ENCODE measurements at regions not wholly inside any gene's neighbourhood (a gene's known extent, or its start where the extent isn't known, plus 50 kb on each side); places are given as distances from the start of the nearest gene placed in this dataset.
A peak's percentile ranks its signal among the peaks of the same experiment; 100 is the strongest.
"Not testable (repeated sequence)": the region's sequence is repeated elsewhere in the genome, so short reads cannot be mapped to it uniquely, and the experiment has no call there.

DNA sequence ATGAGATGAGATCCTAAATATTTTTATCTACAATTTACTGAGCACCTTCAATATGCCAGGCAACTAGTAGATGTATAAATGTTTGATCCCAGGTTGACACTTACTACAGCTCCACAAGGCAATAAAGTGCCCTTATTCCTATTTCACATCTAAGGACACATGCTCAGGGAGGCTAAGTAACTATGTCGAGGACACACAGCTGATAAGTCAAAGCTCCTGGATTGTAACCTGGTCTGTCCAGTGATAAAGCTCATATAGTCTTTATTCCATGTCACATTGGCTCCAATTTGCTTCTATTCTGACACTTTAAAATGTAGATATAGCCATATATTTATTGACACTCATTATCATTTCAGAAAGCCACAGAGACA is 93.8 kb upstream of the BMAL1 start:
- no peak for DNase-seq

DNA sequence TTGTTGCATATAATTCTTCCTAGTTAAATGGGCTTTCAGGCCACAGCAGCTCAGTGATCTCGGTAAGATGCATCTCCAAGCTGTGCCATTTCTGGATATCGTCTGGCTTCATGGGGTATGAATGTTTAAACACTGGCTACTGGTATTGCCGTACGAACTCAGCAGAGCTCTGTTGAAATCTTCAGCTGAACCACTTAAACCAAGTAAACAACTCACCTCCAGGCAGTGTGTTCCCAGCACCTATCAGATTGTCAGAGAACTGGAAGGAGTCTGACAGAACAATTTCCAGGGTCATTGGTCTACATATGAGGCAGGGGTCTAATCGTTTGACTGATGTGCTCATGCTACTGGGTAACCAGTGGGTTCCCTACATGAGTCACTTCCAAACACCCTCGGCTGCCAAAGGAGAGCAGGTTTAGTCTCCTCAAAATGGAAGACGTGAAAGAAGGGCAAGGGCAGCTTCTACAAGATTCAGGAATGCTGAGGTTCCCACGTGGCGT is 93.2 kb upstream of the BMAL1 start:
- no peak for DNase-seq

DNA sequence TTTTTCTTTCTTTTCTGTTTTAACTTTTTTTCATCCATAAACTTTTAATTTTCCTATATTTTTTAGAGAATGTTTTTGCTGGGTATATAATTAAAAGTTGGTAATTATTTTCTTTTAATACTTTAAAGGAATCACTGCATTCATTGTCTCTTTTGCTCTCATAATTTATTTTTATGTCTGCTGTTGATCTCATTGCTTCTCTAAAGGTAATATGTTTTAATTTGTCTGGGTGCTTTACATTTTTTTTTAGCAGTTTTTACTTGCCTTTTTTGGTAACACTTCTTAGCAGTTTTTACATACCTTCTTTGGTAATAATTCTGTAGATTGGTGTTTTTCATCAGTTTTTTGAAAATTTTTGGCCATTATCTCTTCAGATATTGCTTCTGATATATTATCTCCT is 89.4 kb upstream of the BMAL1 start:
- no peak for DNase-seq

DNA sequence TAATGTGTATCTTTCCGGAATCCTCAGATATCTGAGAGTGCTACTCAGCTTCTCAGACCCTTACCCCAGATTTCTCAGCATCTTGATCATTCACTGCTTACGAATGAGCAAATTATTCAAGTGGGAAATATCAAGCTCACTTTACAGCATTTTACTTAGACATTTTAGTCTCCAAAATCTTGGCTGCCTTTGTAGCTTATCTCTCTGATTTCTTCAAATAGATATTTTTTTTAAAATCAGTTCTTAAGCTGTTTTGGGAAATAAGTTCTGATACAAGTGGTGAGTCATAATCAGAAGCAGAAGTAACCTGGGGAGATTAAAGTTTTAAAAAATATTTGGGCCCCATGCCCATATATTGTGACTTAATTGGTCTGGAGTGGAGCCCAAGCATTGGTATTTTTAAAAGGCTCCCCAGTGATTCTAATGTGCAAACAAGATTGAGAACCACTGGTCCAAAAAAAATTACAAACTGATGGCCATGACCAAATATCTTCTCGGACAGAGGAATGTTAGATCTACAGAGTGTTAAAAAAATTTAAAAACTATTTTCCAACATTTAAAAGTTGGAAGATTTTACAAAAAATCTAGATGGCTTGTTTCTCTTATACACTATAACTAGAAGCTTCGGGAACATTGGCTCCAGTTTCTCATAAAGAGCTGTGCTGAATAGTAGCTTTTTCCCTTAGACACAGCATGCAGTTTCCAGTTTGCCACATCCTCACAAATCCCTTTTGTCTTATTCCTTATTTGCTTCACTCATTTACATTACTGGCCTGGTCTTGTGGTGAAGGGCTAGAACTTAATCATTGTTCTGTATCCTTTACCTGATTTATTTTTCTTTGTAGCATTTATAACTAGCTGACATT is 87.8 kb upstream of the BMAL1 start:
- no peak for DNase-seq

DNA sequence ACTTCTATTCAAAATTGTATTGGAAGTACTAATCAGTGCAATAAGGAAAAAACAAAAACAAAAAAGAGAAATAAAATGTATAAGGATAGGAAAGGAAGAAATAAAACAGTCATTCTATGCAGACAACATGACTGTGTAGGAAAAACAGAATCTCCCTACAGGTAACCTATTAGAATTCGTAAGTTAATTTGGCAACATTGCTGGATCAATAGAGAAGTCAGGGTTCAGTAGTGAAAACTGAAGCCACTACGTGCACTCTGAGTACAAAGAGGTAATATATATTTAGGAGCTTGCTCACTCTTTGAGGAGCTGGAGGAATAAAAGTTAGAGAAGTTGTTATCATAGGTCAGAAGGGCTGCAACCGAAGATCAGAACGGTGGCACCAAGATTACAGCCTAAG is 84.0 kb upstream of the BMAL1 start:
- no peak for DNase-seq

GRCh38 chr11:13197374-13197773 is 80.2 kb upstream of the BMAL1 start:
- not testable (repeated sequence) for DNase-seq

GRCh38 chr11:13205486-13205885 is 72.1 kb upstream of the BMAL1 start:
- DNase-seq: no peak

DNA sequence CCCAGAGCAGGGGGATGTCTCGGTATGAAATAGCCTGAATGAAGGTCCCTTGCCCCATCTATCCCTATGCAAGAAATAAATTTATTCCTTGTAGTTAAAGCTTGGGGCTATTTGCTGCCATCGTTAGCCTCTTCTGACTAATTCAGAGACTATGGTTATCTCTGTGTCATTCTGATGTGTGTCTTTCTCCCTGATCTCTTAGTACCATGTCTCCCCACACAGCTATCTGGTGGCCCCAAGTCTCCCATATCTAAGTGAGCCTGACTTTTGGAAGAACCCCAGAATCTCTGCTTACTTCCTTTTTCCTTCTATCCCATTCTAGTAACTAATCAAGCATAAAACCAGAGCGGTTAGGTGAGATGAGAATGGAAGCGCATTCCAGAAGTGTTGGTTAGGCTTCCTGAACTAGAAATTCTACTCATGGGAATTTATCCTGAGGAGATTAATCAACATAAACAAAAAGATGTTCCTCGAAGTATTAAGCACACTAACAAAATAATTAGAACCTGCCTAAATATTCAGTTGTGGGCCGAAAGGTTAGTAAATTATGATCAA is 71.4 kb upstream of the BMAL1 start:
- DNase-seq: no peak

DNA sequence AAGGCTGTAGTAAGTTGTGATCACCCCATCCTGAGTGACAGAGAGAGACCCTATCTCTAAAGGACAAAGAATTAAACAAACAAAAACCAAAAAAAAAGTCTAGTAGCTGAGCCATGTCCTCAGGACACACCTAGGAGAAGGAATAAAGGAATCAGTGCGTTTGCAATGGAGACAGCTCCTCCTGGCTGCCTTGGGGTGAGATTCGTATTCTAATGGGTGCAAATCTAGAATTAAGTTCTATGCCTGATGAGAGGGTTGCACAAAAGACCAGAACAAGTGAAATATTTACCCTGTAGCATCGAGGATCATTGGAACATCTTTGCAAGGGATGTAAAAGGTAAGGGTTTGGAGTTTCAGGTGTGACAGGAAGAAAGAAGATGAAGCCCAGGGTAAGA is 70.3 kb upstream of the BMAL1 start:
- DNase-seq: no peak

DNA sequence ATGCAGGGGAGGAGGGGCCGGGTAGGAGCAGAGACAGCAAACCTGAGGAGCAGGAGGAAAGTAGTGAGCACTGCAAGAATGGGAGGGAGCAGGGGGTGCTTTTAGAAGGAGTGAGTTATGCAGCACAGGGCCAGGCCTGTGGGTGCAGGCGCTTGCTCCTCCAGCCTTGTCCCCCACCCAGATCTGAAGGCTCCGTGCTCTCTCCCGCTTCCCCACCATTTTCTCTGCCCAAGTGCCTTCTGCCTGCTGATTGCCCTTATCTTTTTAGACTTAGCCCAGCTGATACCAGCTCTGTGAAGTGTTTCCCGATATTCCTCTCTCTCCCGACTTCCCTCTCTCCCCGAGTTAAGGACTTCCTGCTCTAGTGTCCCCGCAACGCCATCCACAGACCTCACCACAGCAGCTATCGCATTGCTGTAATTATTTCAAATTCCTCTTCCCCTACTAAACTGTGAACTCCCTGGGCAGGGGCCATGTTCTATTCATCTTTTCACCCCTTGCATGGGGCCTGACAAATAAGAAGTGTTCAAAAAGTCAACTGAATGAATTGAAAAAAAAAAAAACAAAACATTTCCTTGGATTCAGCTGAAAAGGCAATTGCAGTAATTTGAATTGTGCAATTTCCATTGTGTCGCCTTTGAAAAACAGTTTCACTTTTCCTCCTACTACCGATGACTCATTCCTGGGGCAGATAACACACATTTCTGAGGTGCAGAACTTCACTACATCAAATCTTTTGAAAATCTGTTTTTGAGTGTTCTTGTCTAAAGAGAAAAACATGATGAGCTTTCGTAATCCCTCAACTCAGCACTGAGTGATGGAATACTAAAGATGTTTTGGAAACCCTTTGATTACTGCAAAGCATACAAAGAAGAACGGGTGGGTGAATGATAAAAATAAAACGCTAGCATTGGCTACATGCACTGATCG is 69.7 kb upstream of the BMAL1 start:
- peak; percentile 28 for DNase-seq

GRCh38 chr11:13208921-13209320 is 68.7 kb upstream of the BMAL1 start:
- no peak for DNase-seq

- DNase-seq: no peak
These were observed 68.2 kb upstream of the BMAL1 start for GRCh38 chr11:13209379-13209778.

- peak; percentile 47 for DNase-seq
These were observed 67.2 kb upstream of the BMAL1 start for GRCh38 chr11:13210424-13210823.

GRCh38 chr11:13214276-13214675 is 63.3 kb upstream of the BMAL1 start:
- no peak for DNase-seq

- no peak for DNase-seq
These were observed 62.4 kb upstream of the BMAL1 start for GRCh38 chr11:13215149-13215548.

GRCh38 chr11:13216019-13216710 is 61.4 kb upstream of the BMAL1 start:
- DNase-seq: no peak

DNA sequence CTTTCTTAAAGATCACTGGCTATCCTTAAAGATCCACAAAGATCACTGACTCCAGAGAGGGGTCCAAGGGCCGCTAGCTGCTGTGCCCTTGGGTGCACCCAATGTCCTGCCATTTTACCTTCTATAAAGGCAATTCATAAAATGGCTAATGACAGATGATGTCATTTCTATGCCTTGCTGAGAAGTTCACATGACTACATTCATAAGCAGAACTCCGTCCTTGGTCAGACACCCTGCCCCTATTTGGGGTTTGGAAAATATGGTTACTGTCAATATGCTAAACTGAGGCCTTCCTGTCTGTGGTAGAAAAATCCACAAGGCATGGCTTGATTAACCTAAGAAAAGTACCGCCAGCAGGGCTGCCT is 60.9 kb upstream of the BMAL1 start:
- no peak for DNase-seq

GRCh38 chr11:13218685-13219084 is 58.9 kb upstream of the BMAL1 start:
- not testable (repeated sequence) for DNase-seq

DNA sequence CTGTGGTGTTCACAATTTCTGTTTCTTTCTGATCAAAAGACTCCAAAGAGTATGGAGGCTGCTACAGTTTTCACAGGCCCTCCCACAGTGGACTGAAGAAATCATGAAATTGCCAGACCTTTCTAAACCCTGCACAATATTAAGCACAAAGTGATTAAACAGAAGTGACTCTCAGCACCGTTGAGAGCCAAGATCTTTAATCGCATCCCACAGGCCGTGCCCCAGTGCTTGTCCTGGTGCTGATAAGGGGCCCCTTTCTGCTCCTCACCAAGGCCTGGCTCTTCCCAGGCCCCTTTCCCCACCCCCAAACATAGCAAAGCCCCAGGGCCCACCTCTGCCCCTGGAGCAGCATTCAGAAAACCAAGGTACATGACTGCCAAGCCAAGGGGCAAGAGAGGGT is 57.4 kb upstream of the BMAL1 start:
- no peak for DNase-seq

DNA sequence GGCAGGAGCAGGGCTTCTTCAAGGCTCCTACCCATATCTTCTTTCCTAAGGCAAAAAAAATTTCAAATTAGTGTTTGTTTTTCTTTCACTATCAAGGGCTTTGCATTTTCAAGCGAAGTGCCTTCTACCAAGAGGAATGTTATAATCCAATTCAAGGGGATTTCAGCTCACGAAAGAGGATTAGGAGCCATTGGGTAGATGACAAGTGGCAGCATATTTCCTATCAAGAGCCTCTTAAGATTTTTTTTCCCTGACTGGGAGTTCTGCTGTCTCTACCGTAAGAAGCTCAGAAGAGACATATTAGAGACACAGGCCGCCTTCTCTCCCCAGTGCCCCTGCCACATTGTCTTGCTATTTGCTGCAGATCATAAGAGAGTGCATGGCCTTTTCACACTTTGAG is 55.9 kb upstream of the BMAL1 start:
- DNase-seq: no peak

DNA sequence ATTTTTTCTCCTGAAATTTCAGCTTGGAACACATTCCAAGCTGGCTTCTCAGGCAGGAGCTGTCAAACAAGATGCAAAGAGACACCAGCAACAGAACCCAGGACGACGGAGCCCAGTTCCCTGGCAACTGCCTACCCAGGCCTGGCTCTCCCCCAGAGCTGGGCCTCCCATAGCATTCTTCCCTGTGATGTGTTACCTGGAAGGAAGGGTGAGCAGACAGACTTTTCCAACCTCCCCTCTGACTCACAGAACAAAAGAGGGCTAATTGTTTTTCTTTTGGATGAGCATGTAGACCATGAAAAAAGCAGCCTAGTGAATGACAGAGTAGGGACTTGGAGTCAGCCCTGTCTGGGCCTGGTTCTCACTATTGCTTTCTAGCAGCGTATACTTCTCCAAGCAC is 55.3 kb upstream of the BMAL1 start:
- no peak for DNase-seq

DNA sequence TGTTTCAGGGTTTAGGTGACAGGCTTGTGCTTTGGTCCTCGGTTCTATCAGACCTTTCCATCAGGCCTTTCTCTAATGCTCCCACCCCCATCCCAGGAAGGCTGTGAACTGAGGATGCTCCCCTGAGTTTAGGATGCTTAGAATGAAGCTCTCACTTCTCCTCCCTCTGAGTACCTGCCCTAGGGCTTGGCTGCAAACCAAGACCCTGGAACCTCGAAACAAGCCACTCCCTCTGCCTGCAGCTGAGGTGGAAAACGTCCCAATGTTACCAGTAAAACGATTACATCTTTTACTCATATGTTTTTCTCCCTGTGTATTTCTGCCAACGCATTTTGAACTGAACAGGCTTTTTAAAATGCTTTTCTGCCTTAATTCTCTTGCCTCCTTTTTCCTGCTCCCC is 54.5 kb upstream of the BMAL1 start:
- no peak for DNase-seq

DNA sequence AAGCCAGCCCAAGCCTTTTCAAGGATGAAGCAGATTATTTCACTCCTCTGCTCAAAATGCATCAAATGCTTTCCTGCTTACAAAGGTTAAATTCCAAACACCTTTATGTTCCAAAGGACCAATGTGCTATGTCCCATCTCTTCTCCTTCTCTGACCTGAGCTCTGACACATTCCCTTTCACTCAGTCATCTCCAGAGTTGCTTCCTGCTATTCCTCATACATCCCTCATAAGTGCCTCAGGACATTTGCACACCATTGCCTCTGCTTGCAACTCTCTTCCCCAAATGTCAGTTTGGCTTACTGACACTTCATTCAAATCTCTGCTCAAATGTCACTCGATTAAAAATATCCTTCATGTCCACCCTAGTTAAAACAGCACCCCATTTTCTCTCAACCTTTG is 53.3 kb upstream of the BMAL1 start:
- DNase-seq: no peak

Measured in NCI-H2029 treated with DMSO at 0.1 percent for 48 hours (cell line).